Calu3 (cell line): ENCODE measurements at regions not wholly inside any gene's neighbourhood (a gene's known extent, or its start where the extent isn't known, plus 50 kb on each side); places are given as distances from the start of the nearest gene placed in this dataset.

ENCODE experiments used
- BruUV-seq: library from RNA; stranded (reverse); fragments of 400-500 nt; replicated peaks from 2 replicates; lab custom pipeline; 2021; lab: Mats Ljungman, UMichigan
- CTCF ChIA-PET: fragments of 300-600 bp; sonication (Branson Sonifier 250); formaldehyde crosslinking; loops from one replicate; lab custom pipeline; 2022; ENCODE audit warnings: antibody characterized with exemption; lab: Charles Lee
- DNase-seq: peaks from one replicate; pipeline ENCODE4 v3.0.0; 2022
- H3K27ac Mint-ChIP-seq: one replicate; pipeline ENCODE4 v1.8.0; 2022; ENCODE audit warnings: mixed read lengths; ENCODE audit not compliant: unreplicated experiment
- H3K27me3 Mint-ChIP-seq: one replicate; pipeline ENCODE4 v1.8.0; 2022; ENCODE audit warnings: mixed read lengths; ENCODE audit not compliant: unreplicated experiment
- H3K36me3 Mint-ChIP-seq: one replicate; pipeline ENCODE4 v1.8.0; 2022; ENCODE audit warnings: mild to moderate bottlenecking, moderate library complexity, mixed read lengths; ENCODE audit not compliant: insufficient read depth, unreplicated experiment
- H3K4me1 Mint-ChIP-seq: one replicate; pipeline ENCODE4 v1.8.0; 2022; ENCODE audit warnings: mild to moderate bottlenecking, low read depth, mixed read lengths; ENCODE audit not compliant: unreplicated experiment
- H3K4me3 Mint-ChIP-seq: one replicate; pipeline ENCODE4 v1.8.0; 2022; ENCODE audit warnings: mild to moderate bottlenecking, low read depth, moderate library complexity, mixed read lengths; ENCODE audit not compliant: unreplicated experiment
- H3K9me3 Mint-ChIP-seq: one replicate; pipeline ENCODE4 v1.8.0; 2022; ENCODE audit warnings: low read depth, mixed read lengths; ENCODE audit not compliant: unreplicated experiment
- CTCF ChIP-seq: fragments of 200-600 bp; IDR thresholded peaks from one replicate; pipeline ENCODE4 v1.8.0; 2022; ENCODE audit warnings: antibody characterized with exemption; ENCODE audit not compliant: unreplicated experiment
- intact Hi-C: fragments of 100-400 bp; cut with micrococcal nuclease; formaldehyde crosslinking; loops from one replicate; pipeline ENCODE4 v1.10.0; 2022; ENCODE audit not compliant: unreplicated experiment

- no peak for DNase-seq
- H3K27ac Mint-ChIP-seq = no peak overlapping the region
- no peaks in the 10 kb centered on the region for H3K36me3 Mint-ChIP-seq
- no peak for TF ChIP-seq CTCF
- intact Hi-C loops = no loop called here
- H3K4me1 Mint-ChIP-seq = peaks cover 12% of the 10 kb centered on the region
- no TSS peak for BruUV-seq
- no peaks in the 10 kb centered on the region for H3K9me3 Mint-ChIP-seq
- no peaks in the 10 kb centered on the region for H3K27me3 Mint-ChIP-seq
- CTCF ChIA-PET = no interaction called here
- H3K4me3 Mint-ChIP-seq = no peak overlapping the region
Measured at GRCh38 chr21:39046236-39046916, 136.9 kb downstream of the PSMG1 start.

DNA sequence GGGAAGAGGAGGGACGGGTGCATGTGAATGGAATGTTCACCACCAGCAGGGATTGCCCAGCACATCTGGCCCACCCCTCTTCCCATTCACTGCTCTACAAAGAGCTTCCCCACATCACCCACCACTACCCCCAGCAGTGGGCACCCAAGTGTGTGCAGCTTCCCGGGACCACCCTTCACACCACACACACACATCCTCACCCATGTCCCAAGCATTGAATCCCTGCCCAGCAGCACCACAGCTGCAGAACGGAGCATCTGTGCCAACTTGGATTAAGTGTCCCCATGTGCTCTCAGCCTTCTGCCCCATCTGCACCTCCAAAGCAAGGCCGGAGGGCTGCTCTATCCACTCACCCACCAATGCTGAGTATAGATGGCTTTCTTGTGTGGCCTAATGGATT lies 141.4 kb downstream of the PSMG1 start:
- BruUV-seq = no TSS peak
- Mint-ChIP-seq H3K36me3 (no peaks in the 10 kb centered on the region), H3K27me3 (no peaks in the 10 kb centered on the region), H3K9me3 (no peaks in the 10 kb centered on the region), H3K27ac (no peak overlapping the region), H3K4me1 (no peaks in the 10 kb centered on the region), H3K4me3 (no peak overlapping the region)
- no peak for TF ChIP-seq CTCF
- intact Hi-C loops = no loop called here
- DNase-seq = no peak
- CTCF ChIA-PET = no interaction called here

DNA sequence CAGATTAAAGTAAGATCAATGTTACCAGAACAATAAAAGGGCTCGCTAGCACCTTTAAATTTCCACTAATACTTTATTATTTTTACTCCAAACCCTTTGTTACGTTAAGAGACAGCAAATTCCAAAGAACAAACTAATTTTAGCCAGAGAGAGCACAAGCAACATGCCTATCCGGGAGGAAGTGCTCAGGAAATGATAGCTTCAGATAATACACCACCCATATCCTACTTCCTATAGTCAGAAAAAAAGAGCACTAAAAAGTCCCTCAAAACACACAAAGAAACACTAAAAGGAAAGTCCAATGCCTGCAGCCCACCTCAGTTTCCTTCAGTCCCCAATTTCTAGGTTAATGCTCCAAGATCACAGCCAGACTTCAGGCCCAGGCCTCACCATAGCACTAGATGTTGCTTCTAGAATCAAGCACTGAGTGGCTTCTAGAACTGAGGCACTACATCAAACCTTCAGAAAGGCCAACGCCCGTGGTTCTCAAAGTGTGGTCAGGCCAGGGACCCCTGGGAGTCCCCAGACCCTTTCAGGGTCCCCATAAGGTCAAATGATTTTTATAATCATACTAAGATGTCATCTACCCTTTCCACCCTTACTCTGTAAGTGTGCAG lies 142.6 kb downstream of the PSMG1 start:
- BruUV-seq = no TSS peak
- Mint-ChIP-seq H3K36me3 (no peaks in the 10 kb centered on the region), H3K9me3 (no peaks in the 10 kb centered on the region), H3K4me3 (no peak overlapping the region), H3K4me1 (no peaks in the 10 kb centered on the region), H3K27ac (no peak overlapping the region), H3K27me3 (peaks cover 10% of the 10 kb centered on the region)
- intact Hi-C loops = no loop called here
- CTCF ChIA-PET = no interaction called here
- TF ChIP-seq CTCF = no peak
- no peak for DNase-seq

DNA sequence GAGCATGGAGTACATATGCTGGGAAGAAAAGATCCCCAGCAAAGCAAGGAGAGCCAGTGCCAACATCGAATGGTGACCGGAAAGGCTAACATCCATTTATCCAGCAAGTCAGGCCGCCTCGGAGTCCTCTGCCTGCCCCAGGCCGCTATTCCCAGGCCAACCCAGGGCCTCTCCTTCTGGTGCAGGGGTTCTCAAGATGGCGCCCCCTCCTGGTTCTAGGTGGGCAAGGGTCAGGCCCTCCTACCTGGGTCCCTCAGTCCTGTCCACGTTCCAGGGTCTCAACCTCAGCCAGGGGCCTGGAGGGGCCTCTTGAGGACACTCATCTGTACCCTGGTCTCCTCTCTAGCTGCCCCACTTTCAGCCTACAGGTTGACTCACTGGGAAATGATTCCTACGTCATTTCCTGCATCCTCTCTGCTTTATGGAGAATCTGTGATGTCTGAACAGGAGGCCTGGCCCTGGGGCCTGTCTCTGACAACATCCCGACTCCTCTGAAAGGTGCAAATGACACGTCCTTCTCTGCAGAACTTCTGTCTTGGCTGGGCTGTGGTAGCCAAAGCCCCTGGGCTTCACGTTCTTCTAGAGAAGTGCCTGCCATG lies 145.3 kb downstream of the PSMG1 start:
- no peak for TF ChIP-seq CTCF
- Mint-ChIP-seq H3K27ac (no peak overlapping the region), H3K36me3 (no peaks in the 10 kb centered on the region), H3K4me1 (no peaks in the 10 kb centered on the region), H3K9me3 (no peaks in the 10 kb centered on the region), H3K27me3 (peaks cover 18% of the 10 kb centered on the region), H3K4me3 (no peak overlapping the region)
- CTCF ChIA-PET = no interaction called here
- DNase-seq = no peak
- no TSS peak for BruUV-seq
- intact Hi-C loops = no loop called here
